ENCODE measurements at regions not wholly inside any gene's neighbourhood (a gene's known extent, or its start where the extent isn't known, plus 50 kb on each side); places are given as distances from the start of the nearest gene placed in this dataset.

DNA sequence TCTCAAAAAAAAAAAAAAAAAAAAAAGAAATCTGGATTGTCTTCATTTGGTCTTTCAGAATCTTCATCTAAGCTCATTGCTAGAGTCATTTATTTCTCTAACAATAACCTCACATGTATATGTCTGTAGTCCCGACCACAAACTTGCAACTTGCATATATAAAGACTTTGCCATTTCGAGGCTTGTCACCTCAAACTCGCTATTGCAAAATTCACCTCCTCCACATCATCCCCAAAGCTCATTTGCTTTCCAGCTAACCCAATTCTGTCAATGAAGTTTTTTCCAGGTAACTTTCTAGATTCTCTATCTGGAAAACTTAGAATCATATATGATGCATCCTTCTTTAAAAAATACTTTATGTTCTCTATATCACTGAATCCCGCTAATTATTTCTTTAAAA, 393.2 kb upstream of the ATXN7L3B start:
- TF ChIP-seq POLR2A (IDR thresholded peaks at IDR 0.05) (no peak), POLR2AphosphoS5 (IDR thresholded peaks at IDR 0.05) (no peak)
- TF ChIP-seq, protein P1, sequence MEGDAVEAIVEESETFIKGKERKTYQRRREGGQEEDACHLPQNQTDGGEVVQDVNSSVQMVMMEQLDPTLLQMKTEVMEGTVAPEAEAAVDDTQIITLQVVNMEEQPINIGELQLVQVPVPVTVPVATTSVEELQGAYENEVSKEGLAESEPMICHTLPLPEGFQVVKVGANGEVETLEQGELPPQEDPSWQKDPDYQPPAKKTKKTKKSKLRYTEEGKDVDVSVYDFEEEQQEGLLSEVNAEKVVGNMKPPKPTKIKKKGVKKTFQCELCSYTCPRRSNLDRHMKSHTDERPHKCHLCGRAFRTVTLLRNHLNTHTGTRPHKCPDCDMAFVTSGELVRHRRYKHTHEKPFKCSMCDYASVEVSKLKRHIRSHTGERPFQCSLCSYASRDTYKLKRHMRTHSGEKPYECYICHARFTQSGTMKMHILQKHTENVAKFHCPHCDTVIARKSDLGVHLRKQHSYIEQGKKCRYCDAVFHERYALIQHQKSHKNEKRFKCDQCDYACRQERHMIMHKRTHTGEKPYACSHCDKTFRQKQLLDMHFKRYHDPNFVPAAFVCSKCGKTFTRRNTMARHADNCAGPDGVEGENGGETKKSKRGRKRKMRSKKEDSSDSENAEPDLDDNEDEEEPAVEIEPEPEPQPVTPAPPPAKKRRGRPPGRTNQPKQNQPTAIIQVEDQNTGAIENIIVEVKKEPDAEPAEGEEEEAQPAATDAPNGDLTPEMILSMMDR (IDR thresholded peaks at IDR 0.05 in 8 of 11, conservative IDR thresholded peaks at IDR 0.05 in 3 of 11) = no peak

Data from spleen (tissue), 7 donors.